NB4 (cell line): ENCODE measurements at regions not wholly inside any gene's neighbourhood (a gene's known extent, or its start where the extent isn't known, plus 50 kb on each side); places are given as distances from the start of the nearest gene placed in this dataset.

Source experiments
- DNase-seq: peaks from one replicate; pipeline ENCODE4 v3.0.0; 2010; ENCODE audit warnings: low read depth
- H3K4me3 ChIP-seq: one replicate; pipeline ENCODE4 v1.5.1; 2011; ENCODE audit warnings: mild to moderate bottlenecking, low read depth, low read length, moderate library complexity
- CTCF ChIP-seq: IDR thresholded peaks from one replicate; pipeline ENCODE4 v1.5.1; 2012; ENCODE audit warnings: low read depth, low read length
- MAX ChIP-seq: IDR thresholded peaks from 2 replicates; pipeline ENCODE4 v1.6.1; 2011; ENCODE audit warnings: low read depth, low read length
- MYC ChIP-seq: IDR thresholded peaks from 2 replicates; pipeline ENCODE4 v1.6.1; 2011; ENCODE audit warnings: low read depth, low read length
- POLR2A ChIP-seq: IDR thresholded peaks from 2 replicates; pipeline ENCODE4 v1.6.1; 2011; ENCODE audit warnings: mild to moderate bottlenecking; ENCODE audit not compliant: insufficient read length; ENCODE audit errors: extremely low read depth

GRCh38 chr1:96366516-96366915, 355.1 kb upstream of the PTBP2 start:
- DNase-seq, result no peak
- TF ChIP-seq POLR2A (no peak), MAX (no peak), CTCF (no peak), MYC (no peak)
- no peak overlapping the region for H3K4me3 ChIP-seq

- H3K4me3 ChIP-seq, result no peak overlapping the region
- TF ChIP-seq MYC, result no peak
- no peak for TF ChIP-seq POLR2A
- TF ChIP-seq CTCF, result no peak
- no peak for TF ChIP-seq MAX
- DNase-seq, result no peak
These were observed 353.8 kb upstream of the PTBP2 start for GRCh38 chr1:96367791-96368190.

- no peak for DNase-seq
- no peak overlapping the region for H3K4me3 ChIP-seq
- TF ChIP-seq CTCF (no peak), POLR2A (no peak), MAX (no peak), MYC (no peak)
These were observed 350.8 kb upstream of the PTBP2 start for GRCh38 chr1:96370757-96371156.

- DNase-seq, result no peak
- TF ChIP-seq POLR2A (no peak), MYC (no peak), MAX (no peak), CTCF (no peak)
- H3K4me3 ChIP-seq, result no peak overlapping the region
These were observed 348.7 kb upstream of the PTBP2 start for GRCh38 chr1:96372881-96373280.

GRCh38 chr1:96374076-96374762, 347.4 kb upstream of the PTBP2 start:
- no peak overlapping the region for H3K4me3 ChIP-seq
- TF ChIP-seq MAX (no peak), MYC (no peak), CTCF (no peak), POLR2A (no peak)
- no peak for DNase-seq

GRCh38 chr1:96376846-96377245, 344.7 kb upstream of the PTBP2 start:
- DNase-seq, result no peak
- H3K4me3 ChIP-seq, result no peak overlapping the region
- TF ChIP-seq MAX, result no peak
- TF ChIP-seq POLR2A, result no peak
- no peak for TF ChIP-seq CTCF
- TF ChIP-seq MYC, result no peak
